Left ventricle myocardium inferior (tissue), 1 donor: ENCODE measurements at regions not wholly inside any gene's neighbourhood (a gene's known extent, or its start where the extent isn't known, plus 50 kb on each side); places are given as distances from the start of the nearest gene placed in this dataset.

Experiments used
- DNase-seq: peaks from one replicate; pipeline ENCODE4 v3.0.0-alpha.2; 2020
- H3K27ac ChIP-seq: fragments of 200-600 bp; replicated peaks from 2 replicates; pipeline ENCODE4 v1.8.0; 2021
- H3K27me3 ChIP-seq: fragments of 200-600 bp; 2 replicates; pipeline ENCODE4 v1.8.0; 2021; ENCODE audit warnings: low read depth
- H3K36me3 ChIP-seq: fragments of 200-600 bp; 2 replicates; pipeline ENCODE4 v1.8.0; 2021
- H3K4me1 ChIP-seq: fragments of 200-600 bp; 2 replicates; pipeline ENCODE4 v1.8.0; 2021
- H3K4me3 ChIP-seq: fragments of 200-600 bp; 2 replicates; pipeline ENCODE4 v1.8.0; 2021; ENCODE audit warnings: mild to moderate bottlenecking, moderate library complexity
- H3K9me3 ChIP-seq: fragments of 200-600 bp; replicated peaks from 2 replicates; pipeline ENCODE4 v1.8.0; 2021
- intact Hi-C: fragments of 100-400 bp; cut with micrococcal nuclease; formaldehyde crosslinking; loops from one replicate; pipeline ENCODE4 v1.11.0; 2022
- TF ChIP-seq, protein P1 (sequence below): fragments of 200-600 bp; IDR thresholded peaks from 2 replicates; pipeline ENCODE4 v1.8.0; 2021; ENCODE audit warnings: antibody characterized with exemption, mild to moderate bottlenecking, borderline replicate concordance
- donor health status: DM: no; HTN: yes; CAD: no; lungs with severe emphysema.

DNA sequence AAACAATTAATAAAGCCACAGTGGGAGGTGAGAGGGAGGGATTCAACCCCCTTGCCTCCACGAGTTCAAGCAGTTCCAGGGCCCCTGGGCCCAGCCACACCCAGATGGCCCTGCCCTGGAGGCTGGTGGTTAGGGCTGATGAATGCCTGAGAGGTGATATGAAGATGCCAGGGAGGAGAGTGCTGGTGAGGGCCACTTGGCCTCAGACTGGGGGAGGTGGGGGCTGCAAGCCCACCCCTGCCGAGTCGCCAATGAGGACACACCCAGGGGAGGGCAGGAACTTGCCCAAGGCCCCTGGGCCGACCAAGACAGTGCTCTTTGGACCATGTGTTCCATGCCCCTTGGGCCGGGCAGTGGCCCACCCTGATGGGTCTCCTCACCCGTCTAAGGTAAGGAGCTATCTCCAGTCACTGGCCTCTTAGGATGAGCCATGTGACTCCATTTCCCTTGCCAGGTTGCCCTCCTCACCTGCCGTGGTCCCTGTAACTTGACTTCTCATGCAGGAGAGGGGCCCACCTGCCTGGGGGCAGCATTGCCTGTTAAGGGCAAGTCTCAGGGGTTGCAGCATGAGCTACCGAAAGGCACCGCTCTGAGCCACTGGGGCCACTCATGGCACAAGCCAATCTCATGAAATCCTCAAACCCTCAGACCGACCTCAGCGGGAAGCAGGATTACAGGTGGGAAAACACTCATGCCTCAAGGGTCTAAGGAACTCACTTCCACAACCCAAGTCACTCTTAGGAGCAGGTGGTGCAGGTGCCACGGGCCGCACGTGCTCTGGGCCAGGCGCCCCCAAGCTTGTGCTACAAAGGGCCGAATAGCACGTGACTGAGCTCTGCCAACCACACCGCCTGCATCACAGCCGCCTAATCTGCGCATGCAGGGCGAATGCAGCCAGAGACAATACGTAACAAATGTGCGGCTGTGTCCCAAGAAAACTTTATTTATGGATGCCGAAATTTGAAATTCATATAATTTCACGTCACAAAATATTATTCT is 147.4 kb upstream of the MLN start:
- no peak for DNase-seq
- Histone ChIP-seq H3K4me3 (no peak overlapping the region), H3K4me1 (no peaks in the 10 kb centered on the region), H3K27me3 (peaks cover 94% of the 10 kb centered on the region), H3K27ac (no peak overlapping the region), H3K36me3 (no peaks in the 10 kb centered on the region), H3K9me3 (no peaks in the 10 kb centered on the region)
- TF ChIP-seq, protein P1, sequence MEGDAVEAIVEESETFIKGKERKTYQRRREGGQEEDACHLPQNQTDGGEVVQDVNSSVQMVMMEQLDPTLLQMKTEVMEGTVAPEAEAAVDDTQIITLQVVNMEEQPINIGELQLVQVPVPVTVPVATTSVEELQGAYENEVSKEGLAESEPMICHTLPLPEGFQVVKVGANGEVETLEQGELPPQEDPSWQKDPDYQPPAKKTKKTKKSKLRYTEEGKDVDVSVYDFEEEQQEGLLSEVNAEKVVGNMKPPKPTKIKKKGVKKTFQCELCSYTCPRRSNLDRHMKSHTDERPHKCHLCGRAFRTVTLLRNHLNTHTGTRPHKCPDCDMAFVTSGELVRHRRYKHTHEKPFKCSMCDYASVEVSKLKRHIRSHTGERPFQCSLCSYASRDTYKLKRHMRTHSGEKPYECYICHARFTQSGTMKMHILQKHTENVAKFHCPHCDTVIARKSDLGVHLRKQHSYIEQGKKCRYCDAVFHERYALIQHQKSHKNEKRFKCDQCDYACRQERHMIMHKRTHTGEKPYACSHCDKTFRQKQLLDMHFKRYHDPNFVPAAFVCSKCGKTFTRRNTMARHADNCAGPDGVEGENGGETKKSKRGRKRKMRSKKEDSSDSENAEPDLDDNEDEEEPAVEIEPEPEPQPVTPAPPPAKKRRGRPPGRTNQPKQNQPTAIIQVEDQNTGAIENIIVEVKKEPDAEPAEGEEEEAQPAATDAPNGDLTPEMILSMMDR = no peak
- intact Hi-C loops = no loop called here

DNA sequence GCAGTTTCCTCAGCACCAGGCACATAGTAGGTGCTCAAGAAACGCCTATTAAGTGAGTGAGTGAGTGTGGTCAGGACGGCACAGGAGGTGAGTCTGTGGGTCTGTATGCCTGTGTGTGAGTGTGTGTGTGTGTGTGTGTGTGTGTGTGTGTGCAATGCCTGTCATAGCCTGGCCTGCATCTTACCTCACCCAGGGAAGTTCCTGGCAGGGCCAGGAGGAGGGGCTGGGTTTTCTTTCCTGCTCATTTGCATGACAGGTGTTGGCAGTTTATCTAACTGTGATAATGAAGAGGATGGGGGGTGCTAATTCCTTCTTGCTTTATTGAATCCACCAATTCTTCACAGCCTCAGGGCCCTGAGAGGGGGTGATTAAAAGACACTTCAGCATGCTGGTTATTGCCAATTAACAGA is 146.7 kb upstream of the MLN start:
- intact Hi-C loops = no loop called here
- Histone ChIP-seq H3K4me1 (no peaks in the 10 kb centered on the region), H3K9me3 (no peaks in the 10 kb centered on the region), H3K27ac (no peak overlapping the region), H3K36me3 (no peaks in the 10 kb centered on the region), H3K4me3 (no peak overlapping the region), H3K27me3 (peaks cover 94% of the 10 kb centered on the region)
- TF ChIP-seq, protein P1 = no peak
- no peak for DNase-seq

DNA sequence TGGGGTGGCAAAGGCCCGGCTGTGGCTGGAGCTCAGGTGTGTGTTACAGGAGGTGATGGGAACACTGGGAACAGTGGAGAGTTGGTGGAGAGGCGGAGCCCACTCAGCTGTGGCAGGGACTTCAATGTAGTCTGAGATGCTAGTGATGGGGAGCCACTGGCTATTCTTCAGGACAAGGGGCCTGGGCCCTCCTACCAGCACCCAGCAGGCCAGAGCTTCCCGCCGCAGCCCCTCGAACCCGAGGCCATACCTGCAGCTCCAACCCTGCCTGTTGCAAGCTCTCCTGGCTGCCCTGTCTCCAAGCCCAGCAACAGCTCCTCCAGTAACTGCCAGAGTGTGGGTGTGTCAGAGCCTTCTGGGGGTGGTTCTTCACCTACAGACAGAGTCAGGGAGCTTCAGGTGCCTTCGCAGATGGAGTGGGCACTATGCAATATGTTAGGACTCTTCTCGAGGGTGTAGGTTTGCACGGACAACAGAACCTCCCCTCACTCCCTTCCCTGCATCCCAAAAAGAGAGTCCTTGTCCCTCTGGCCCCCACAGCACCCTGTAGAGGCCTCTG is 146.2 kb upstream of the MLN start:
- Histone ChIP-seq H3K27ac (no peak overlapping the region), H3K4me3 (no peak overlapping the region), H3K36me3 (no peaks in the 10 kb centered on the region), H3K4me1 (no peaks in the 10 kb centered on the region), H3K9me3 (no peaks in the 10 kb centered on the region), H3K27me3 (peaks cover 94% of the 10 kb centered on the region)
- no peak for DNase-seq
- intact Hi-C loops = no loop called here
- TF ChIP-seq, protein P1 = no peak

DNA sequence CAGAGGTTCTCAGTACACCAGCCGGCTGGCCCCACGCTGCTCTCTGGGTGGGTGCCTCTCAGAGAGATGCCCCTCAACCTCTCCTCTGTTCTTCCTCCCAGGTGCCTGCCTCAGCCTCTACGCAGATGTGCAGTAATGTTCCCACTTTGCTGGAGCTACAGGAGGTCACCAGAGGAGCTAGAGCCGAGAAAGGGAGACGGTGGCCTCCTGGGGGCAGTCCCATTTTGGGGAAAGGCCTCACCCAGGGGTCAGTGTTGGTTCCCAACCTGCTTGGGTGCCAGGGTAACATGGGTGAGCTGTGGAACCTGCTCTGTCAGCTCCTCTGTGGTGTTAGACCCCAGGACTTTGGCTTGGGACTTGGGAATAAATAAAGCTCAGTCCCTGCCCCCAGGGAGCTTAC is 145.3 kb upstream of the MLN start:
- intact Hi-C loops = no loop called here
- no peak for DNase-seq
- TF ChIP-seq, protein P1 = no peak

DNA sequence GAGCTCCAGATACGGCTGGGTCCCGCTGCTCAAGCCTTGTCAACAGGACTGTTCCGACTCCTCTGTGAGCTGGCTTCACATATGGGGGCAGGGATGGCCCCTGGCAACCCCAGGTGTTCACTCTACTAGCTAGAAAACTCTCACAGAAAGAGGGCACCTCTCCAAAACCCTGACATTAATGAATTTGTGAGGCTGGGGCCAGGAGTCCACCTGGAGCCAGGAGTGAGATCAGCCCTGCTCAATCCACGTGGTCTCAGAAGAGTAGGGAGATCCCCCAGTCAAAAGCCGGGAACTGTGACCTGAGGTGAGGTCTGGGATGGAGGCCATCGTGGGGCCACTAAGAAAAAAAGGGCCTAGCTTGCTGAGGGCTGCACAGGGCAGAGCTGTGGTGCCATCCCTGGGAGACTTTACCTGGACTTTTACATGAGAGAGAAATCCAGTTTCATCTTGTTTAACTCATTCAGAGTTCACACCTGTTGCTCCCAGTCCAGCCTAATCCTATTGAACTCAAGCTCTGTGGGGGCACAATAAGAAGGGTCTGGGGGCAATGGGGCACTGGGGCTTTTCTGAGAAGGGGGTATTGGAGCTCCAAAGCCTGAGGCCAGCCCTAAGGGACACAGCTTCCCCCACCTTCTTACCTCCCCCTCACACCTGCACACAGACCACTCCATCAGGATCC is 144.3 kb upstream of the MLN start:
- no peaks in the 10 kb centered on the region for H3K4me1 ChIP-seq
- no peak for DNase-seq
- no peak overlapping the region for H3K4me3 ChIP-seq
- H3K36me3 ChIP-seq = no peaks in the 10 kb centered on the region
- TF ChIP-seq, protein P1 = no peak
- H3K27ac ChIP-seq = no peak overlapping the region
- intact Hi-C loops = no loop called here
- peaks cover 96% of the 10 kb centered on the region for H3K27me3 ChIP-seq
- H3K9me3 ChIP-seq = no peaks in the 10 kb centered on the region

More for the DNA sequence above, 145.3 kb upstream of the MLN start:
- Histone ChIP-seq H3K27ac (no peak overlapping the region), H3K4me1 (no peaks in the 10 kb centered on the region), H3K36me3 (no peaks in the 10 kb centered on the region), H3K9me3 (no peaks in the 10 kb centered on the region), H3K4me3 (no peak overlapping the region), H3K27me3 (peaks cover 94% of the 10 kb centered on the region)
